ENCODE measurements at regions not wholly inside any gene's neighbourhood (a gene's known extent, or its start where the extent isn't known, plus 50 kb on each side); places are given as distances from the start of the nearest gene placed in this dataset.

DNA sequence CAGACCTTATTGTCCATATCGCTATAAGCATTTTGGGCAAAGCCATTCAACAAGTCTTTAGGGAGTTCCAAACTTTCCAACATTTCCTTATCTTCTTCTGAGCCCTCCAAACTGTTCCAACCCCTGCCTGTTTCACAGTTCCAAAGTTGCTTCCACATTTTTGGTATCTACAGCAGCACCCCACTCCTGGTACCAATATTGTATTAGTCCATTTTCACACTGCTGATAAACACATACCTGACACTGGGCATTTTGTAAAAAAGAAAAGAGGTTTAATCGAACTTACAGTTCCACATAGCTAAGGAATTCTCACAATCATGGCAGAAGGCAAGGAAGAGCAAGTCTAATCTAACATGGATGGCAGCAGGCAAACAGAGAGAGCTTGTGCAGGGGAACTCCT is 834.1 kb upstream of the GBE1 start:
- Histone ChIP-seq H3K27me3 (ENCODE audit: insufficient read depth) (no peaks in the 10 kb centered on the region), H2AFZ (no peak overlapping the region), H3K27ac (ENCODE audit: low read depth) (no peak overlapping the region), H3K9me2 (ENCODE audit: insufficient read depth) (0 out of 2 replicates have a peak, but pooled peaks cover 3% of the 10 kb centered on the region), H3K79me2 (replicated peaks; ENCODE audit: insufficient read depth) (no peaks in the 10 kb centered on the region), H3F3A (replicated peaks; ENCODE audit: low read depth) (no peaks in the 10 kb centered on the region), H3K4me2 (no peak overlapping the region), H3K4me1 (ENCODE audit: insufficient read depth) (no peaks in the 10 kb centered on the region), H4K20me1 (replicated peaks; ENCODE audit: insufficient read depth) (no peaks in the 10 kb centered on the region), H3K4me3 (no peak overlapping the region), H3K36me3 (ENCODE audit: insufficient read depth) (peaks cover 3% of the 10 kb centered on the region)
- Mint-ChIP-seq H3K4me1 (no peaks in the 10 kb centered on the region), H3K4me3 (no peak overlapping the region), H3K9me3 (peaks cover 38% of the 10 kb centered on the region), H3K36me3 (ENCODE audit: low read depth) (peaks cover 34% of the 10 kb centered on the region), H3K27ac (no peak overlapping the region), H3K27me3 (ENCODE audit: insufficient read depth, low read depth, poor library complexity) (no peaks in the 10 kb centered on the region)
- DNase-seq (ENCODE audit: low spot score) (no peak), ATAC-seq (no peak)
- no peak for TF ChIP-seq EZH2 (IDR thresholded peaks at IDR 0.05; ENCODE audit: low read depth, unreplicated experiment)
- no peak for TF ChIP-seq EZH2phosphoT487 (IDR thresholded peaks at IDR 0.05; ENCODE audit: unreplicated experiment)
- TF ChIP-seq, protein P1, sequence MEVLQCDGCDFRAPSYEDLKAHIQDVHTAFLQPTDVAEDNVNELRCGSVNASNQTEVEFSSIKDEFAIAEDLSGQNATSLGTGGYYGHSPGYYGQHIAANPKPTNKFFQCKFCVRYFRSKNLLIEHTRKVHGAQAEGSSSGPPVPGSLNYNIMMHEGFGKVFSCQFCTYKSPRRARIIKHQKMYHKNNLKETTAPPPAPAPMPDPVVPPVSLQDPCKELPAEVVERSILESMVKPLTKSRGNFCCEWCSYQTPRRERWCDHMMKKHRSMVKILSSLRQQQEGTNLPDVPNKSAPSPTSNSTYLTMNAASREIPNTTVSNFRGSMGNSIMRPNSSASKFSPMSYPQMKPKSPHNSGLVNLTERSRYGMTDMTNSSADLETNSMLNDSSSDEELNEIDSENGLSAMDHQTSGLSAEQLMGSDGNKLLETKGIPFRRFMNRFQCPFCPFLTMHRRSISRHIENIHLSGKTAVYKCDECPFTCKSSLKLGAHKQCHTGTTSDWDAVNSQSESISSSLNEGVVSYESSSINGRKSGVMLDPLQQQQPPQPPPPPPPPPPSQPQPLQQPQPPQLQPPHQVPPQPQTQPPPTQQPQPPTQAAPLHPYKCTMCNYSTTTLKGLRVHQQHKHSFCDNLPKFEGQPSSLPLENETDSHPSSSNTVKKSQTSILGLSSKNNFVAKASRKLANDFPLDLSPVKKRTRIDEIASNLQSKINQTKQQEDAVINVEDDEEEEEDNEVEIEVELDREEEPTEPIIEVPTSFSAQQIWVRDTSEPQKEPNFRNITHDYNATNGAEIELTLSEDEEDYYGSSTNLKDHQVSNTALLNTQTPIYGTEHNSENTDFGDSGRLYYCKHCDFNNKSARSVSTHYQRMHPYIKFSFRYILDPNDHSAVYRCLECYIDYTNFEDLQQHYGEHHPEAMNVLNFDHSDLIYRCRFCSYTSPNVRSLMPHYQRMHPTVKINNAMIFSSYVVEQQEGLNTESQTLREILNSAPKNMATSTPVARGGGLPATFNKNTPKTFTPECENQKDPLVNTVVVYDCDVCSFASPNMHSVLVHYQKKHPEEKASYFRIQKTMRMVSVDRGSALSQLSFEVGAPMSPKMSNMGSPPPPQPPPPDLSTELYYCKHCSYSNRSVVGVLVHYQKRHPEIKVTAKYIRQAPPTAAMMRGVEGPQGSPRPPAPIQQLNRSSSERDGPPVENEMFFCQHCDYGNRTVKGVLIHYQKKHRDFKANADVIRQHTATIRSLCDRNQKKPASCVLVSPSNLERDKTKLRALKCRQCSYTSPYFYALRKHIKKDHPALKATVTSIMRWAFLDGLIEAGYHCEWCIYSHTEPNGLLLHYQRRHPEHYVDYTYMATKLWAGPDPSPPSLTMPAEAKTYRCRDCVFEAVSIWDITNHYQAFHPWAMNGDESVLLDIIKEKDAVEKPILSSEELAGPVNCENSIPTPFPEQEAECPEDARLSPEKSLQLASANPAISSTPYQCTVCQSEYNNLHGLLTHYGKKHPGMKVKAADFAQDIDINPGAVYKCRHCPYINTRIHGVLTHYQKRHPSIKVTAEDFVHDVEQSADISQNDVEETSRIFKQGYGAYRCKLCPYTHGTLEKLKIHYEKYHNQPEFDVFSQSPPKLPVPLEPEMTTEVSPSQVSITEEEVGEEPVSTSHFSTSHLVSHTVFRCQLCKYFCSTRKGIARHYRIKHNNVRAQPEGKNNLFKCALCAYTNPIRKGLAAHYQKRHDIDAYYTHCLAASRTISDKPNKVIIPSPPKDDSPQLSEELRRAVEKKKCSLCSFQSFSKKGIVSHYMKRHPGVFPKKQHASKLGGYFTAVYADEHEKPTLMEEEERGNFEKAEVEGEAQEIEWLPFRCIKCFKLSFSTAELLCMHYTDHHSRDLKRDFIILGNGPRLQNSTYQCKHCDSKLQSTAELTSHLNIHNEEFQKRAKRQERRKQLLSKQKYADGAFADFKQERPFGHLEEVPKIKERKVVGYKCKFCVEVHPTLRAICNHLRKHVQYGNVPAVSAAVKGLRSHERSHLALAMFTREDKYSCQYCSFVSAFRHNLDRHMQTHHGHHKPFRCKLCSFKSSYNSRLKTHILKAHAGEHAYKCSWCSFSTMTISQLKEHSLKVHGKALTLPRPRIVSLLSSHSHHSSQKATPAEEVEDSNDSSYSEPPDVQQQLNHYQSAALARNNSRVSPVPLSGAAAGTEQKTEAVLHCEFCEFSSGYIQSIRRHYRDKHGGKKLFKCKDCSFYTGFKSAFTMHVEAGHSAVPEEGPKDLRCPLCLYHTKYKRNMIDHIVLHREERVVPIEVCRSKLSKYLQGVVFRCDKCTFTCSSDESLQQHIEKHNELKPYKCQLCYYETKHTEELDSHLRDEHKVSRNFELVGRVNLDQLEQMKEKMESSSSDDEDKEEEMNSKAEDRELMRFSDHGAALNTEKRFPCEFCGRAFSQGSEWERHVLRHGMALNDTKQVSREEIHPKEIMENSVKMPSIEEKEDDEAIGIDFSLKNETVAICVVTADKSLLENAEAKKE (CRISPR knock-in tag; IDR thresholded peaks at IDR 0.05), result no peak
- TF ChIP-seq, protein P2, sequence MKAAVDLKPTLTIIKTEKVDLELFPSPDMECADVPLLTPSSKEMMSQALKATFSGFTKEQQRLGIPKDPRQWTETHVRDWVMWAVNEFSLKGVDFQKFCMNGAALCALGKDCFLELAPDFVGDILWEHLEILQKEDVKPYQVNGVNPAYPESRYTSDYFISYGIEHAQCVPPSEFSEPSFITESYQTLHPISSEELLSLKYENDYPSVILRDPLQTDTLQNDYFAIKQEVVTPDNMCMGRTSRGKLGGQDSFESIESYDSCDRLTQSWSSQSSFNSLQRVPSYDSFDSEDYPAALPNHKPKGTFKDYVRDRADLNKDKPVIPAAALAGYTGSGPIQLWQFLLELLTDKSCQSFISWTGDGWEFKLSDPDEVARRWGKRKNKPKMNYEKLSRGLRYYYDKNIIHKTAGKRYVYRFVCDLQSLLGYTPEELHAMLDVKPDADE (IDR thresholded peaks at IDR 0.05), result no peak
- no peak for TF ChIP-seq JUNB (IDR thresholded peaks at IDR 0.05; ENCODE audit: unreplicated experiment)
- TF ChIP-seq CREB1 (CRISPR knock-in tag; IDR thresholded peaks at IDR 0.05; ENCODE audit: low read depth), result no peak
- TF ChIP-seq, protein P3, sequence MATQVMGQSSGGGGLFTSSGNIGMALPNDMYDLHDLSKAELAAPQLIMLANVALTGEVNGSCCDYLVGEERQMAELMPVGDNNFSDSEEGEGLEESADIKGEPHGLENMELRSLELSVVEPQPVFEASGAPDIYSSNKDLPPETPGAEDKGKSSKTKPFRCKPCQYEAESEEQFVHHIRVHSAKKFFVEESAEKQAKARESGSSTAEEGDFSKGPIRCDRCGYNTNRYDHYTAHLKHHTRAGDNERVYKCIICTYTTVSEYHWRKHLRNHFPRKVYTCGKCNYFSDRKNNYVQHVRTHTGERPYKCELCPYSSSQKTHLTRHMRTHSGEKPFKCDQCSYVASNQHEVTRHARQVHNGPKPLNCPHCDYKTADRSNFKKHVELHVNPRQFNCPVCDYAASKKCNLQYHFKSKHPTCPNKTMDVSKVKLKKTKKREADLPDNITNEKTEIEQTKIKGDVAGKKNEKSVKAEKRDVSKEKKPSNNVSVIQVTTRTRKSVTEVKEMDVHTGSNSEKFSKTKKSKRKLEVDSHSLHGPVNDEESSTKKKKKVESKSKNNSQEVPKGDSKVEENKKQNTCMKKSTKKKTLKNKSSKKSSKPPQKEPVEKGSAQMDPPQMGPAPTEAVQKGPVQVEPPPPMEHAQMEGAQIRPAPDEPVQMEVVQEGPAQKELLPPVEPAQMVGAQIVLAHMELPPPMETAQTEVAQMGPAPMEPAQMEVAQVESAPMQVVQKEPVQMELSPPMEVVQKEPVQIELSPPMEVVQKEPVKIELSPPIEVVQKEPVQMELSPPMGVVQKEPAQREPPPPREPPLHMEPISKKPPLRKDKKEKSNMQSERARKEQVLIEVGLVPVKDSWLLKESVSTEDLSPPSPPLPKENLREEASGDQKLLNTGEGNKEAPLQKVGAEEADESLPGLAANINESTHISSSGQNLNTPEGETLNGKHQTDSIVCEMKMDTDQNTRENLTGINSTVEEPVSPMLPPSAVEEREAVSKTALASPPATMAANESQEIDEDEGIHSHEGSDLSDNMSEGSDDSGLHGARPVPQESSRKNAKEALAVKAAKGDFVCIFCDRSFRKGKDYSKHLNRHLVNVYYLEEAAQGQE (IDR thresholded peaks at IDR 0.05; ENCODE audit: unreplicated experiment), result no peak
- TF ChIP-seq, protein P4, sequence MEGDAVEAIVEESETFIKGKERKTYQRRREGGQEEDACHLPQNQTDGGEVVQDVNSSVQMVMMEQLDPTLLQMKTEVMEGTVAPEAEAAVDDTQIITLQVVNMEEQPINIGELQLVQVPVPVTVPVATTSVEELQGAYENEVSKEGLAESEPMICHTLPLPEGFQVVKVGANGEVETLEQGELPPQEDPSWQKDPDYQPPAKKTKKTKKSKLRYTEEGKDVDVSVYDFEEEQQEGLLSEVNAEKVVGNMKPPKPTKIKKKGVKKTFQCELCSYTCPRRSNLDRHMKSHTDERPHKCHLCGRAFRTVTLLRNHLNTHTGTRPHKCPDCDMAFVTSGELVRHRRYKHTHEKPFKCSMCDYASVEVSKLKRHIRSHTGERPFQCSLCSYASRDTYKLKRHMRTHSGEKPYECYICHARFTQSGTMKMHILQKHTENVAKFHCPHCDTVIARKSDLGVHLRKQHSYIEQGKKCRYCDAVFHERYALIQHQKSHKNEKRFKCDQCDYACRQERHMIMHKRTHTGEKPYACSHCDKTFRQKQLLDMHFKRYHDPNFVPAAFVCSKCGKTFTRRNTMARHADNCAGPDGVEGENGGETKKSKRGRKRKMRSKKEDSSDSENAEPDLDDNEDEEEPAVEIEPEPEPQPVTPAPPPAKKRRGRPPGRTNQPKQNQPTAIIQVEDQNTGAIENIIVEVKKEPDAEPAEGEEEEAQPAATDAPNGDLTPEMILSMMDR (conservative IDR thresholded peaks at IDR 0.05; ENCODE audit: low read depth in 2 of 2), result no peak
- TF ChIP-seq NANOG (IDR thresholded peaks at IDR 0.05; ENCODE audit: borderline replicate concordance), result no peak
- TF ChIP-seq STAT1 (IDR thresholded peaks at IDR 0.05; ENCODE audit: unreplicated experiment), result no peak
- no peak for TF ChIP-seq ZNF331 (CRISPR knock-in tag; IDR thresholded peaks at IDR 0.05; ENCODE audit: low read depth)
- no peak for TF ChIP-seq POLR2AphosphoS5 (IDR thresholded peaks at IDR 0.05; ENCODE audit: low read depth)
- TF ChIP-seq ZNF114 (CRISPR knock-in tag; IDR thresholded peaks at IDR 0.05), result no peak
